Ovary (tissue), 3 donors: ENCODE measurements at regions not wholly inside any gene's neighbourhood (a gene's known extent, or its start where the extent isn't known, plus 50 kb on each side); places are given as distances from the start of the nearest gene placed in this dataset.

Experiments
- EP300 ChIP-seq: sonication (generic); formaldehyde crosslinking; IDR thresholded peaks from one replicate; pipeline ENCODE4 v1.6.1; 2017; ENCODE audit warnings: antibody characterized with exemption
- POLR2A ChIP-seq: fragments of 450-650 bp; IDR thresholded peaks from one replicate; pipeline ENCODE4 v1.6.1; 2017; ENCODE audit warnings: antibody characterized with exemption, mild to moderate bottlenecking, moderate library complexity
- TF ChIP-seq, protein P1 (sequence below), 3 donors: fragments of 450-650 bp in 2 of 3; fragments of 200-600 bp in 1 of 3; IDR thresholded peaks; one replicate each; pipeline versions ENCODE4 v1.5.1 to v1.8.0; 2016 to 2022; ENCODE audit warnings: antibody characterized with exemption in 3 of 3, mild to moderate bottlenecking in 1 of 3
- donor health status: DM: no; HTN: no; CAD: no.

DNA sequence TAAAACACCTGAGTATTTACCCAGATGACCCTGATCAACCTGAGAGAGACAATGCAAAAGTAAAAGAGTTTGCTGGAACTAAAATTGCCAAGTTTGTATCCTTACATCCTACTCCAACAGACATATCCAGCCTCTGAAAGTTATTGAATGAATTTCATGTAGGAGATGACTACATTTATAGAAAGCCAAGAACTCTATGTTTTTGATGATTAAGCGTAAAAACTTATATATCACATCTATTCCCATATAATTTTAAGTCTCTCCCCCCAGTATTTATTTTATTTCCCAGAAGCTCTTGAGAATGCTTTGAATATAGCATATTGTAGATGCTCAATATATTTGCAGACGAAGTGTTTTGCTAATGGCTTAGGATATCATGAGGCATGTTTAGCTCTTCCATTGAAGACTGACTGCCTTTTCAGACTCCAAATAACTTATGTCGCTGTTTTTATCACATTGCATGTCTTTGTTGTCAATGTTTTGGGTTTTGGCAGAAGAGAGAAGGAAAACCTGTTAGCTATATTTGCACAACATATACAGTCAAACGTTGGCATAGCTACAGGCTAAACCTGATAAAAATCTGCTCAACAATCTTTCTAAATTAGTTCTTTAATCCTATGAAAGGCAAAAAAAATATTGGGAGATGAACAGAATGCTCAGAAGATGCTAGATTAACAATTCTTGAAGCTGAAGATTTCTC lies 213.6 kb downstream of the DIO2 start:
- TF ChIP-seq EP300: no peak
- TF ChIP-seq, protein P1, sequence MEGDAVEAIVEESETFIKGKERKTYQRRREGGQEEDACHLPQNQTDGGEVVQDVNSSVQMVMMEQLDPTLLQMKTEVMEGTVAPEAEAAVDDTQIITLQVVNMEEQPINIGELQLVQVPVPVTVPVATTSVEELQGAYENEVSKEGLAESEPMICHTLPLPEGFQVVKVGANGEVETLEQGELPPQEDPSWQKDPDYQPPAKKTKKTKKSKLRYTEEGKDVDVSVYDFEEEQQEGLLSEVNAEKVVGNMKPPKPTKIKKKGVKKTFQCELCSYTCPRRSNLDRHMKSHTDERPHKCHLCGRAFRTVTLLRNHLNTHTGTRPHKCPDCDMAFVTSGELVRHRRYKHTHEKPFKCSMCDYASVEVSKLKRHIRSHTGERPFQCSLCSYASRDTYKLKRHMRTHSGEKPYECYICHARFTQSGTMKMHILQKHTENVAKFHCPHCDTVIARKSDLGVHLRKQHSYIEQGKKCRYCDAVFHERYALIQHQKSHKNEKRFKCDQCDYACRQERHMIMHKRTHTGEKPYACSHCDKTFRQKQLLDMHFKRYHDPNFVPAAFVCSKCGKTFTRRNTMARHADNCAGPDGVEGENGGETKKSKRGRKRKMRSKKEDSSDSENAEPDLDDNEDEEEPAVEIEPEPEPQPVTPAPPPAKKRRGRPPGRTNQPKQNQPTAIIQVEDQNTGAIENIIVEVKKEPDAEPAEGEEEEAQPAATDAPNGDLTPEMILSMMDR (IDR thresholded peaks at IDR 0.05): no peak
- no peak for TF ChIP-seq POLR2A
